H9 (cell line): ENCODE measurements at regions not wholly inside any gene's neighbourhood (a gene's known extent, or its start where the extent isn't known, plus 50 kb on each side); places are given as distances from the start of the nearest gene placed in this dataset.

Experiments used
- DNase-seq: peaks from one replicate; pipeline ENCODE4 v3.0.0-alpha.2; 2017
- H2AFZ ChIP-seq: one replicate; pipeline ENCODE4 v1.6.1; 2013; ENCODE audit warnings: mild to moderate bottlenecking, low read length, control low read depth, moderate library complexity
- H2AK5ac ChIP-seq: 2 replicates; pipeline ENCODE4 v1.6.1; 2013; ENCODE audit warnings: low read length, control low read depth, mixed read lengths; ENCODE audit not compliant: insufficient read length
- H2BK120ac ChIP-seq: one replicate; pipeline ENCODE4 v1.6.1; 2013; ENCODE audit warnings: low read depth, mild to moderate bottlenecking, low read length, control low read depth, inconsistent platforms; ENCODE audit not compliant: poor library complexity, severe bottlenecking
- H2BK12ac ChIP-seq: 2 replicates; pipeline ENCODE4 v1.6.1; 2013; ENCODE audit warnings: low read length, control low read depth, mixed read lengths, low read depth; ENCODE audit not compliant: insufficient read length
- H2BK15ac ChIP-seq: 2 replicates; pipeline ENCODE4 v1.6.1; 2013; ENCODE audit warnings: low read depth, low read length, control low read depth
- H2BK20ac ChIP-seq: one replicate; pipeline ENCODE4 v1.6.1; 2013; ENCODE audit warnings: low read depth, mild to moderate bottlenecking, low read length, control low read depth, inconsistent platforms; ENCODE audit not compliant: poor library complexity, severe bottlenecking
- H2BK5ac ChIP-seq: 2 replicates; pipeline ENCODE4 v1.6.1; 2013; ENCODE audit warnings: low read length, control low read depth, mixed read lengths; ENCODE audit not compliant: insufficient read length
- H3K14ac ChIP-seq: 2 replicates; pipeline ENCODE4 v1.6.1; 2013; ENCODE audit warnings: low read length, control low read depth; ENCODE audit not compliant: insufficient read depth
- H3K18ac ChIP-seq: 2 replicates; pipeline ENCODE4 v1.6.1; 2013; ENCODE audit warnings: low read depth, mild to moderate bottlenecking, mixed read lengths, low read length, control low read depth; ENCODE audit not compliant: insufficient read length
- H3K23ac ChIP-seq: 2 replicates; pipeline ENCODE4 v1.6.1; 2013; ENCODE audit warnings: low read length, control low read depth, mixed read lengths, low read depth; ENCODE audit not compliant: insufficient read length
- H3K23me2 ChIP-seq: 2 replicates; pipeline ENCODE4 v1.6.1; 2013; ENCODE audit warnings: low read depth, mild to moderate bottlenecking, mixed read lengths, low read length, control low read depth; ENCODE audit not compliant: insufficient read length, poor library complexity, severe bottlenecking
- H3K27ac ChIP-seq: 2 replicates; pipeline ENCODE4 v1.5.1; 2013; ENCODE audit warnings: low read length, control low read depth, mixed read lengths, low read depth; ENCODE audit not compliant: insufficient read length
- H3K27me3 ChIP-seq: 2 replicates; pipeline ENCODE4 v1.6.1; 2013; ENCODE audit warnings: low read length, control low read depth, inconsistent platforms; ENCODE audit not compliant: insufficient read depth
- H3K4ac ChIP-seq: 2 replicates; pipeline ENCODE4 v1.6.1; 2013; ENCODE audit warnings: low read depth, mild to moderate bottlenecking, control low read depth, inconsistent platforms, low read length, moderate library complexity
- H3K4me1 ChIP-seq: 2 replicates; pipeline ENCODE4 v1.6.1; 2013; ENCODE audit warnings: low read length, control low read depth, inconsistent platforms; ENCODE audit not compliant: insufficient read depth
- H3K4me2 ChIP-seq: 2 replicates; pipeline ENCODE4 v1.6.1; 2013; ENCODE audit warnings: low read length, control low read depth, mixed read lengths; ENCODE audit not compliant: insufficient read length, insufficient read depth
- H3K56ac ChIP-seq: 2 replicates; pipeline ENCODE4 v1.6.1; 2013; ENCODE audit warnings: low read depth, mild to moderate bottlenecking, mixed read lengths, low read length, control low read depth; ENCODE audit not compliant: insufficient read length
- H3K79me1 ChIP-seq: 2 replicates; pipeline ENCODE4 v1.6.1; 2013; ENCODE audit warnings: low read depth, mild to moderate bottlenecking, moderate library complexity, low read length, control low read depth, inconsistent platforms; ENCODE audit not compliant: insufficient read depth, poor library complexity, severe bottlenecking
- H3K79me2 ChIP-seq: 2 replicates; pipeline ENCODE4 v1.6.1; 2013; ENCODE audit warnings: low read length, control low read depth, inconsistent platforms; ENCODE audit not compliant: insufficient read depth
- H3K9ac ChIP-seq: 2 replicates; pipeline ENCODE4 v1.6.1; 2013; ENCODE audit warnings: low read length, control low read depth, mixed read lengths; ENCODE audit not compliant: insufficient read length; ENCODE audit errors: extremely low read depth
- H3K9me3 ChIP-seq: one replicate; pipeline ENCODE4 v1.6.1; 2013; ENCODE audit warnings: low read depth, low read length, inconsistent platforms; ENCODE audit not compliant: control insufficient read depth
- H3T11ph ChIP-seq: one replicate; pipeline ENCODE4 v1.6.1; 2013; ENCODE audit warnings: mild to moderate bottlenecking, low read length, control low read depth, inconsistent platforms
- H4K20me1 ChIP-seq: one replicate; pipeline ENCODE4 v1.6.1; 2013; ENCODE audit not compliant: control insufficient read depth, insufficient read length, insufficient read depth
- H4K5ac ChIP-seq: 2 replicates; pipeline ENCODE4 v1.6.1; 2013; ENCODE audit warnings: low read depth, mild to moderate bottlenecking, mixed read lengths, low read length, control low read depth; ENCODE audit not compliant: insufficient read length
- H4K8ac ChIP-seq: replicated peaks from 2 replicates; pipeline ENCODE4 v1.6.1; 2013; ENCODE audit warnings: low read length, control low read depth, mixed read lengths, low read depth; ENCODE audit not compliant: insufficient read length
- H4K91ac ChIP-seq: 2 replicates; pipeline ENCODE4 v1.6.1; 2013; ENCODE audit warnings: low read depth, mild to moderate bottlenecking, moderate library complexity, mixed read lengths, low read length, control low read depth; ENCODE audit not compliant: insufficient read length
- H3K27ac Mint-ChIP-seq, 3 experiments: 2 replicates in 2 of 3; 3 replicates in 1 of 3; pipeline ENCODE4 v1.8.0; 2020 to 2021; ENCODE audit warnings: mixed read lengths in 3 of 3, mild to moderate bottlenecking in 1 of 3, moderate library complexity in 1 of 3
- H3K27me3 Mint-ChIP-seq: 2 replicates; pipeline ENCODE4 v1.8.0; 2021; ENCODE audit warnings: low read depth, mild to moderate bottlenecking, moderate library complexity, mixed read lengths
- H3K36me3 Mint-ChIP-seq, 3 experiments: 2 replicates in 2 of 3; 3 replicates in 1 of 3; pipeline ENCODE4 v1.8.0; 2020 to 2021; ENCODE audit warnings: low read depth in 3 of 3, mixed read lengths in 3 of 3; ENCODE audit not compliant: insufficient read depth in 1 of 3
- H3K4me1 Mint-ChIP-seq, 2 experiments: 2 replicates each; pipeline ENCODE4 v1.8.0; 2020; ENCODE audit warnings: mixed read lengths in 2 of 2
- H3K4me3 Mint-ChIP-seq, 2 experiments: 2 replicates in 1 of 2; 3 replicates in 1 of 2; pipeline ENCODE4 v1.8.0; 2020 to 2021; ENCODE audit warnings: mild to moderate bottlenecking in 2 of 2, mixed read lengths in 2 of 2, moderate library complexity in 1 of 2
- H3K9me3 Mint-ChIP-seq, 2 experiments: 2 replicates in 1 of 2; 3 replicates in 1 of 2; pipeline ENCODE4 v1.8.0; 2020; ENCODE audit warnings: mild to moderate bottlenecking in 2 of 2, mixed read lengths in 2 of 2, moderate library complexity in 1 of 2
- WGBS: extraction: QIAGEN DNeasy Blood & Tissue Kit; methylation state at CpG from one replicate; pipeline ENCODE4 v1.1.7; 2013; ENCODE audit warnings: missing lambda C conversion rate, low lambda C conversion rate, mixed read lengths; ENCODE audit not compliant: insufficient read length; ENCODE audit errors: extremely low coverage; 5-methylcytosine and 5-hydroxymethylcytosine counted together
- TF ChIP-seq, protein P1 (sequence below): fragments of 200-600 bp; sonication (generic); conservative IDR thresholded peaks from 3 replicates; pipeline ENCODE4 v1.8.0; 2021; ENCODE audit warnings: antibody characterized with exemption, mild to moderate bottlenecking

DNA sequence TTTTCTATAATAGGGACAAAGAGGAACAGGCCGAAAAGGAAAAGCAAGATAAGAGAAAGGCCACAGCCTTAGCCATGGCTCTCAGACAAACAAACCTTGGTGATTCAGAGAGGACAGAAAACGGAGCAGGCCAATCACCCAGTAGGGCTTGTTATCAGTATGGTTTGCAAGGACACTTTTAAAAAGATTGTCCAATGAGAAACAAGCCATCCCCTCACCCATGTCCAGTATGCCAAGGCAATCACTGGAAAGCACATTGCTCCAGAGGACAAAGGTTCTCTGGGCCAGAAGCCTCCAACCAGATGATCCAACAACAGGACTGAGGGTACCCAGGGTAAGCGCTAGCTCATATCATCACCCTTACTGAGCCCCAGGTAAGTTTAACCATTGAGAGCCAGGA, 243.8 kb upstream of the BTG1 start:
- Mint-ChIP-seq H3K4me3 (no peak overlapping the region), H3K36me3 (peaks cover 18 to 37% (median 24%) of the 10 kb centered on the region in 3 experiments), H3K27me3 (peaks cover 4% of the 10 kb centered on the region), H3K27ac (no peak overlapping the region), H3K9me3 (peaks cover 29 to 33% of the 10 kb centered on the region in 2 experiments), H3K4me1 (peaks cover 15 to 24% of the 10 kb centered on the region in 2 experiments)
- no peaks in the 10 kb centered on the region for H3K79me2 ChIP-seq
- no peak overlapping the region for H4K8ac ChIP-seq
- H2BK5ac ChIP-seq = no peak overlapping the region
- TF ChIP-seq, protein P1, sequence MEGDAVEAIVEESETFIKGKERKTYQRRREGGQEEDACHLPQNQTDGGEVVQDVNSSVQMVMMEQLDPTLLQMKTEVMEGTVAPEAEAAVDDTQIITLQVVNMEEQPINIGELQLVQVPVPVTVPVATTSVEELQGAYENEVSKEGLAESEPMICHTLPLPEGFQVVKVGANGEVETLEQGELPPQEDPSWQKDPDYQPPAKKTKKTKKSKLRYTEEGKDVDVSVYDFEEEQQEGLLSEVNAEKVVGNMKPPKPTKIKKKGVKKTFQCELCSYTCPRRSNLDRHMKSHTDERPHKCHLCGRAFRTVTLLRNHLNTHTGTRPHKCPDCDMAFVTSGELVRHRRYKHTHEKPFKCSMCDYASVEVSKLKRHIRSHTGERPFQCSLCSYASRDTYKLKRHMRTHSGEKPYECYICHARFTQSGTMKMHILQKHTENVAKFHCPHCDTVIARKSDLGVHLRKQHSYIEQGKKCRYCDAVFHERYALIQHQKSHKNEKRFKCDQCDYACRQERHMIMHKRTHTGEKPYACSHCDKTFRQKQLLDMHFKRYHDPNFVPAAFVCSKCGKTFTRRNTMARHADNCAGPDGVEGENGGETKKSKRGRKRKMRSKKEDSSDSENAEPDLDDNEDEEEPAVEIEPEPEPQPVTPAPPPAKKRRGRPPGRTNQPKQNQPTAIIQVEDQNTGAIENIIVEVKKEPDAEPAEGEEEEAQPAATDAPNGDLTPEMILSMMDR = no peak
- no peak overlapping the region for H3K56ac ChIP-seq
- WGBS = no CpG with 5 or more reads among the region's 3 CpGs
- H2BK12ac ChIP-seq = no peak overlapping the region
- H3K18ac ChIP-seq = no peak overlapping the region
- DNase-seq = no peak
- H2BK120ac ChIP-seq = no peak overlapping the region
- H3K23ac ChIP-seq = no peak overlapping the region
- H2BK20ac ChIP-seq = no peak overlapping the region
- H2AK5ac ChIP-seq = no peak overlapping the region
- H4K5ac ChIP-seq = no peak overlapping the region
- no peak overlapping the region for H4K91ac ChIP-seq
- no peaks in the 10 kb centered on the region for H3K23me2 ChIP-seq
- H3K79me1 ChIP-seq = no peaks in the 10 kb centered on the region
- no peak overlapping the region for H3K14ac ChIP-seq
- H4K20me1 ChIP-seq = no peaks in the 10 kb centered on the region
- H3K9me3 ChIP-seq = peaks cover 13% of the 10 kb centered on the region
- H2BK15ac ChIP-seq = no peak overlapping the region
- no peak overlapping the region for H3T11ph ChIP-seq
- no peaks in the 10 kb centered on the region for H3K27me3 ChIP-seq
- no peak overlapping the region for H2AFZ ChIP-seq
- H3K4me1 ChIP-seq = no peaks in the 10 kb centered on the region
- H3K9ac ChIP-seq = no peak overlapping the region
- H3K4me2 ChIP-seq = no peak overlapping the region
- H3K4ac ChIP-seq = no peak overlapping the region
- H3K27ac ChIP-seq = no peak overlapping the region
